ENCODE measurements at regions not wholly inside any gene's neighbourhood (a gene's known extent, or its start where the extent isn't known, plus 50 kb on each side); places are given as distances from the start of the nearest gene placed in this dataset.
A peak's percentile ranks its signal among the peaks of the same experiment; 100 is the strongest.

DNA sequence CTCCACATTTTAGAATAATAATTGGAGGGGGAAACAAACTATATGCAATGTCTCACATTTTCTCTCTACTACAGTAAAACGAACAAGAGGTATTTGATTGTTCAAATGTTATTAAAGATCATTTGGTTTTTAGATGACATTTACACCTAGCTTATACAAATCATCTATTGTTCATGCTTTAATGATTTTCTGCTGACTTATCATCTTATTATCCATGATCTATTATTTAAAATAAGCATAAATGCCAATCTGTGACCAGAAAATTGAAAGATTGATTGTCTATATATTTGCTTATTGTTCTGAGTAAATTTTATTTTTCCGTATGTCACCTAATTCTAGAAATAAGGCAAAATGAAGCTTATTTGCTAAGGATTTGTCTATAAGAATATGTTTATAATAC lies 537.2 kb downstream of the KCNJ3 start:
- ChIA-PET CTCF (ENCODE audit: low intra/inter-chr PET ratio) (no interaction called here), POLR2A (no interaction called here)
- DNase-seq (ENCODE audit: extremely low read depth in 1 of 4, low spot score in 3 of 4): no peak
- peaks cover 2% of the 10 kb centered on the region; the same call in 1 of the 3 replicates for H3K79me2 ChIP-seq (ENCODE audit: control insufficient read depth, insufficient read depth, low read length)
- no peak overlapping the region for H3K4me3 ChIP-seq
- in situ Hi-C loops (cut with MboI) (no loop called here), intact Hi-C loops (cut with micrococcal nuclease) (no loop called here)
- FAIRE-seq: no peak
- H3K27me3 ChIP-seq (ENCODE audit: control insufficient read depth in 2 of 2, insufficient read depth in 2 of 2, low read length in 2 of 2): no peaks in the 10 kb centered on the region
- no peak overlapping the region for H3K9ac ChIP-seq (ENCODE audit: insufficient read depth in 1 of 2, low read depth in 2 of 2, low read length in 2 of 2)
- no peak overlapping the region for H3K4me2 ChIP-seq (ENCODE audit: insufficient read depth, low read length)
- H3K9me1 ChIP-seq (ENCODE audit: control insufficient read depth, insufficient read depth, low read length): no peaks in the 10 kb centered on the region
- H3K4me1 ChIP-seq (replicated peaks in 1 of 2; ENCODE audit: control insufficient read depth in 2 of 2, insufficient read depth in 2 of 2, low read length in 2 of 2): no peaks in the 10 kb centered on the region
- no peak overlapping the region for H3K27ac ChIP-seq (ENCODE audit: extremely low read depth, low read depth, low read length)
- H4K20me1 ChIP-seq (replicated peaks; ENCODE audit: control insufficient read depth, insufficient read depth, low read length): no peaks in the 10 kb centered on the region
- no peak for ATAC-seq
- H3K9me3 ChIP-seq (replicated peaks; ENCODE audit: control insufficient read depth, insufficient read depth, low read depth, low read length): no peaks in the 10 kb centered on the region
- 24% methylated on average over 2 of the region's 2 CpGs for WGBS (ENCODE audit: insufficient coverage, low coverage, missing lambda C conversion rate)
- H2AFZ ChIP-seq (ENCODE audit: low read depth, low read length): no peak overlapping the region
- no TSS peak for BruUV-seq (replicated peaks)
- H3K36me3 ChIP-seq (ENCODE audit: control insufficient read depth, insufficient read depth, low read length): no peaks in the 10 kb centered on the region
- TF ChIP-seq EHMT2 (IDR thresholded peaks at IDR 0.05) (no peak), ZNF316 (IDR thresholded peaks at IDR 0.05) (peak; percentile 78)

DNA sequence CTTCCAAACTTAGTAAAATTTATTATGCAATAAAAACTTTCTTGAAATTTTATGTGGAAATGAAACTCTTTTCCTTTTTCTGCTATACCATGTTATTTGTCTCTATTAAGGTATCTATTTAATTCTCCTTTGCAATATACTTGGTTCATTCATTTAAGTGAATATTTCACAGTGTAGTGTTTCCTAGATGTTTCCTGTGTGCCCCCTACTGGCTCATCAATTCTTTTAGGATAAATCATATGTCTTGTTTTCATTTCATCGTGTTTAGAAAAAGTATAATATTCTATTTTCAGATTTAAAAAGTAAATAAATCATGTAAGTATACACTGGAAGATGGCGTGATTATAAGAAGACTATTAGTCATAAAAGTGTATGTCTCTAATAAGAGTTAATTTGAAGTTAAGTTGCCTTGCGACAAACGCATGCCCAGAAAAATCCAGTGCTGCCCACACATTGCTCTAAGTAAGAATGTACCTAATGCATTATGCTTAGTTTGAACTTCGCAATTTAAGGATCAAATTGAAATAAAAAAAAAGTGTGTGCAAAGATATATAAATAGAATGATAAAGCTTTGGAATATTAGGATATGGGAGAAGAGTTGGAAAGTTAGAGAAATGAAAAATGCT lies 525.4 kb downstream of the KCNJ3 start:
- CTCF ChIA-PET (ENCODE audit: low intra/inter-chr PET ratio): no interaction called here
- no peaks in the 10 kb centered on the region for H3K9me3 ChIP-seq (replicated peaks; ENCODE audit: control insufficient read depth, insufficient read depth, low read depth, low read length)
- BruUV-seq (replicated peaks): no TSS peak
- H3K4me1 ChIP-seq (replicated peaks in 1 of 2; ENCODE audit: control insufficient read depth in 2 of 2, insufficient read depth in 2 of 2, low read length in 2 of 2): no peaks in the 10 kb centered on the region
- H2AFZ ChIP-seq (ENCODE audit: low read depth, low read length): no peak overlapping the region
- no peak overlapping the region for H3K4me2 ChIP-seq (ENCODE audit: insufficient read depth, low read length)
- in situ Hi-C loops (cut with MboI): no loop called here
- H3K9ac ChIP-seq (ENCODE audit: insufficient read depth in 1 of 2, low read depth in 2 of 2, low read length in 2 of 2): no peak overlapping the region
- WGBS (ENCODE audit: insufficient coverage, low coverage, missing lambda C conversion rate): 42% methylated on average over 5 of the region's 5 CpGs
- DNase-seq (ENCODE audit: extremely low read depth in 1 of 4, low spot score in 3 of 4): no peak
- no peak overlapping the region for H3K4me3 ChIP-seq
- H3K79me2 ChIP-seq (ENCODE audit: control insufficient read depth, insufficient read depth, low read length): no peaks in the 10 kb centered on the region
- no peak for ATAC-seq
- POLR2A ChIA-PET: no interaction called here
- no peak overlapping the region for H3K27ac ChIP-seq (ENCODE audit: extremely low read depth, low read depth, low read length)
- no peaks in the 10 kb centered on the region for H4K20me1 ChIP-seq (replicated peaks; ENCODE audit: control insufficient read depth, insufficient read depth, low read length)
- no peaks in the 10 kb centered on the region for H3K27me3 ChIP-seq (ENCODE audit: control insufficient read depth in 2 of 2, insufficient read depth in 2 of 2, low read length in 2 of 2)
- intact Hi-C loops (cut with micrococcal nuclease): no loop called here
- H3K9me1 ChIP-seq (ENCODE audit: control insufficient read depth, insufficient read depth, low read length): no peaks in the 10 kb centered on the region
- no peaks in the 10 kb centered on the region for H3K36me3 ChIP-seq (ENCODE audit: control insufficient read depth, insufficient read depth, low read length)
- FAIRE-seq: peak; percentile 59
- TF ChIP-seq ELF4 (CRISPR knock-in tag; IDR thresholded peaks at IDR 0.05) (no peak), ZNF277 (CRISPR knock-in tag; IDR thresholded peaks at IDR 0.05; ENCODE audit: borderline replicate concordance) (no peak), CEBPG (CRISPR knock-in tag; IDR thresholded peaks at IDR 0.05) (no peak), CEBPG (tag; conservative IDR thresholded peaks at IDR 0.05 in 1 of 2, IDR thresholded peaks at IDR 0.05 in 1 of 2) (peak in 1 of 2 experiments; percentile 69; a peak in 1 of 4 replicates), ZBTB1 (CRISPR knock-in tag; IDR thresholded peaks at IDR 0.05; ENCODE audit: borderline replicate concordance, low read depth) (no peak), FUS (optimal IDR thresholded peaks at IDR 0.05; ENCODE audit: low read depth, low read length) (no peak), ZSCAN29 (IDR thresholded peaks at IDR 0.05) (no peak), EP300 (IDR thresholded peaks at IDR 0.05; ENCODE audit: low read length) (no peak), RAD21 (CRISPR knock-in tag; conservative IDR thresholded peaks at IDR 0.05 in 1 of 2, IDR thresholded peaks at IDR 0.05 in 1 of 2) (peak in 1 of 2 experiments; percentile 20; a peak in 1 of 4 replicates)
- TF ChIP-seq, protein P1, sequence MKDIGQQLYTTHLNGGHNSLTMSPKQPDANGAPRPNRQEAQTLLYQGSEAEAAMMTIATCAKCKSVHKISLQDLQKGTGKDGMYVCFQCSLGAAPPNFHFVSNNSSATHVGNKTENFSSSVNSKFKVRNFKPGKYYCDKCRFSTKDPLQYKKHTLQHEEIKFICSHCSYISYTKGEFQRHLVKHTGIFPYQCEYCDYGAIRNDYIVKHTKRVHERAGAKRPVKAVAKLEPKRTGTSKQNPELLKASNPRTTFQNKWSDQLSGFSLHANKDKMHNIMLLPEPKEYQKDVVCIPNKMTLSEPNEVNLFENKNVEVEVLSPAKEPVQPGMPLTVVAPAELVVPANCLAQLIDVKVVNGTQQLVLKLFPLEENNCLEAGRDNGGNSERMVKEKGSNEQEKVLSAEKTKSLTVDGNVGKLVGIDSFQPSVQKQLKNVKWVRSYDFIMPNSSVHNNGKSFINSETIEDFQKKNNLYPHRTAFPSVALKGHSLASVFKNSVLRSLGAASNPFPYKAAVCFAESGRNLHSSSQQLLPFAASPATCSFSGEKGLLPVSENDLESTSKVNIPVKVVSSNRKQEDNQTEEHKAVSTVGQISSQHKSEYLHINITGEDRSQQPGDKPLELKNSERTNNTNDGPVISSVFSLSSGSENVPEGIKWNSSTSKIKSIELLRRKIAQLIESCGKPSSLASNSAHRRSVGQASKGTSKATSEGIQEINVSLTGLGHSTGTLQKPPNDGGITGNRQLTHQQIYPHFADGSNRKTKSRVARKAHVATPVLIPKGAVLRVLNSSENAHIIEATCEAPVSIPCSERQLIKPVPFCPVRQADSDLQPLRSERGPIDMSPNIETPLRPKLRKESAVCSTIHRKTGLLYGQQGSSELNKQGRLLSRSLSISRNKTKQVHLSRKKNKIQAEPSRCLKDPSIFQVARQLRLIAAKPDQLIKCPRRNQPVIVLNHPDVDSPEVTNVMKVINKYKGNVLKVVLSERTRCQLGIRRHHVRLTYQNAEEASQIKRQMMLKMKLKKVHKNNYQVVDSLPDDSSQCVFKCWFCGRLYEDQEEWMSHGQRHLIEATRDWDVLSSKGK (CRISPR knock-in tag; IDR thresholded peaks at IDR 0.05): no peak

Data from K562 (cell line).